OCI-LY7 (cell line): ENCODE measurements at regions not wholly inside any gene's neighbourhood (a gene's known extent, or its start where the extent isn't known, plus 50 kb on each side); places are given as distances from the start of the nearest gene placed in this dataset.

ENCODE experiments used
- BruUV-seq: library from RNA; stranded (reverse); fragments of 400-500 nt; replicated peaks from 2 replicates; lab custom pipeline; 2021; lab: Mats Ljungman, UMichigan
- CTCF ChIA-PET: fragments of 300-600 bp; sonication (Branson Sonifier 250); formaldehyde crosslinking; loops from one replicate; lab custom pipeline; 2022; ENCODE audit warnings: antibody characterized with exemption; ENCODE audit not compliant: unreplicated experiment; lab: Charles Lee
- POLR2A ChIA-PET: fragments of 300-600 bp; sonication (Branson Sonifier 250); formaldehyde crosslinking; loops from one replicate; lab custom pipeline; 2022; ENCODE audit warnings: antibody characterized with exemption; lab: Charles Lee
- DNase-seq: peaks from one replicate; pipeline ENCODE4 v3.0.0-alpha.2; 2015; ENCODE audit warnings: low spot score
- H2AFZ ChIP-seq: fragments of 200-600 bp; sonication (generic), shearing (Covaris generic); 2 replicates; pipeline ENCODE4 v1.6.1; 2014; ENCODE audit warnings: mild to moderate bottlenecking, antibody characterized with exemption, low read length, moderate library complexity
- H3K27ac ChIP-seq: fragments of 200-600 bp; sonication (generic); 2 replicates; pipeline ENCODE4 v1.5.1; 2014; ENCODE audit warnings: mixed run types, low read depth, mild to moderate bottlenecking, moderate library complexity, low read length, inconsistent platforms; ENCODE audit not compliant: poor library complexity, severe bottlenecking
- H3K36me3 ChIP-seq: fragments of 200-600 bp; sonication (generic); 2 replicates; pipeline ENCODE4 v1.6.1; 2014; ENCODE audit warnings: mild to moderate bottlenecking, antibody characterized with exemption, low read length, moderate library complexity, mixed read lengths; ENCODE audit not compliant: insufficient read depth
- H3K4me1 ChIP-seq: fragments of 200-600 bp; sonication (generic); 2 replicates; pipeline ENCODE4 v1.5.1; 2014; ENCODE audit warnings: mild to moderate bottlenecking, low read length; ENCODE audit not compliant: insufficient read depth, poor library complexity, severe bottlenecking
- H3K4me2 ChIP-seq: fragments of 200-600 bp; sonication (generic); 2 replicates; pipeline ENCODE4 v1.6.1; 2014; ENCODE audit warnings: mild to moderate bottlenecking, low read length
- H3K4me3 ChIP-seq: fragments of 200-600 bp; sonication (generic); 2 replicates; pipeline ENCODE4 v1.5.1; 2014; ENCODE audit warnings: mild to moderate bottlenecking, low read depth, low read length; ENCODE audit not compliant: poor library complexity, severe bottlenecking
- H3K79me2 ChIP-seq: fragments of 200-600 bp; sonication (generic); 2 replicates; pipeline ENCODE4 v1.6.1; 2016; ENCODE audit warnings: low read depth, mild to moderate bottlenecking, low read length, moderate library complexity, mixed read lengths; ENCODE audit not compliant: insufficient read depth
- H3K9me2 ChIP-seq: fragments of 200-600 bp; sonication (generic); 2 replicates; pipeline ENCODE4 v1.6.1; 2016; ENCODE audit warnings: mild to moderate bottlenecking, low read length, mixed read lengths; ENCODE audit not compliant: insufficient read depth
- H3K9me3 ChIP-seq: fragments of 200-600 bp; sonication (generic); 2 replicates; pipeline ENCODE4 v1.6.1; 2014; ENCODE audit warnings: mild to moderate bottlenecking, mixed run types, low read length, mixed read lengths
- H4K20me1 ChIP-seq: fragments of 200-600 bp; sonication (generic); 2 replicates; pipeline ENCODE4 v1.6.1; 2014; ENCODE audit warnings: mild to moderate bottlenecking, antibody characterized with exemption, low read length, moderate library complexity, mixed read lengths; ENCODE audit not compliant: insufficient read depth
- CTCF ChIP-seq: fragments of 200-600 bp; sonication (generic); conservative IDR thresholded peaks from 2 replicates; pipeline ENCODE4 v1.5.1; 2014; ENCODE audit warnings: mild to moderate bottlenecking, antibody characterized with exemption, low read length, moderate library complexity, mixed read lengths
- EZH2phosphoT487 ChIP-seq: fragments of 200-600 bp; sonication (generic); IDR thresholded peaks from 2 replicates; pipeline ENCODE4 v1.6.1; 2018; ENCODE audit warnings: low read depth, borderline replicate concordance, mild to moderate bottlenecking, mixed run types, antibody characterized with exemption, low read length, moderate library complexity, mixed read lengths
- intact Hi-C: fragments of 100-400 bp; cut with micrococcal nuclease; formaldehyde crosslinking; loops from one replicate; pipeline ENCODE4 v1.10.0; 2022; ENCODE audit not compliant: unreplicated experiment

GRCh38 chr1:115469703-115470476 lies 131.8 kb upstream of the NGF start:
- H4K20me1 ChIP-seq, result no peaks in the 10 kb centered on the region
- no peaks in the 10 kb centered on the region for H3K79me2 ChIP-seq
- peaks cover 8% of the 10 kb centered on the region for H3K4me1 ChIP-seq
- no peak overlapping the region for H3K27ac ChIP-seq
- no peaks in the 10 kb centered on the region for H3K9me2 ChIP-seq
- H2AFZ ChIP-seq, result peak overlapping the region; percentile 89
- peak; percentile 97 for TF ChIP-seq CTCF
- TF ChIP-seq EZH2phosphoT487, result no peak
- intact Hi-C loops, result loop anchor here (1.0 kb wide), 2 partner anchors 195 to 331 kb away; no protein-coding TSS in a partner anchor
- CTCF ChIA-PET, result interaction anchor here (0.9 to 2.5 kb wide), 2 partner anchors 194 to 331 kb away, joined by 3 to 10 read pairs; no protein-coding TSS in a partner anchor
- peak overlapping the region; percentile 19 for H3K4me2 ChIP-seq
- H3K9me3 ChIP-seq, result no peaks in the 10 kb centered on the region
- H3K4me3 ChIP-seq, result no peak overlapping the region
- POLR2A ChIA-PET, result no interaction called here
- BruUV-seq, result no TSS peak
- no peaks in the 10 kb centered on the region for H3K36me3 ChIP-seq
- DNase-seq, result peak; percentile 58

GRCh38 chr1:115467790-115468189 lies 129.7 kb upstream of the NGF start:
- ChIA-PET CTCF (no interaction called here), POLR2A (no interaction called here)
- no TSS peak for BruUV-seq
- TF ChIP-seq CTCF (no peak), EZH2phosphoT487 (no peak)
- Histone ChIP-seq H3K4me1 (peaks cover 15% of the 10 kb centered on the region), H3K79me2 (no peaks in the 10 kb centered on the region), H3K4me3 (no peak overlapping the region), H3K4me2 (no peak overlapping the region), H3K27ac (no peak overlapping the region), H3K9me2 (no peaks in the 10 kb centered on the region), H4K20me1 (no peaks in the 10 kb centered on the region), H2AFZ (no peak overlapping the region), H3K9me3 (no peaks in the 10 kb centered on the region), H3K36me3 (no peaks in the 10 kb centered on the region)
- intact Hi-C loops, result no loop called here
- no peak for DNase-seq

GRCh38 chr1:115467196-115467595 lies 129.1 kb upstream of the NGF start:
- H3K4me2 ChIP-seq, result no peak overlapping the region
- intact Hi-C loops, result no loop called here

More at GRCh38 chr1:115467196-115467595, 129.1 kb upstream of the NGF start:
- Histone ChIP-seq H3K4me1 (peaks cover 21% of the 10 kb centered on the region), H3K36me3 (no peaks in the 10 kb centered on the region), H3K27ac (no peak overlapping the region), H2AFZ (no peak overlapping the region), H3K79me2 (no peaks in the 10 kb centered on the region), H3K9me2 (no peaks in the 10 kb centered on the region), H3K9me3 (no peaks in the 10 kb centered on the region), H4K20me1 (no peaks in the 10 kb centered on the region), H3K4me3 (no peak overlapping the region)
- TF ChIP-seq EZH2phosphoT487 (no peak), CTCF (no peak)
- no peak for DNase-seq
- no TSS peak for BruUV-seq
- ChIA-PET CTCF (interaction anchor here (0.6 kb wide), 1 partner anchor 87 kb away, joined by 3 read pairs; no protein-coding TSS in a partner anchor), POLR2A (no interaction called here)
